H1 (cell line): ENCODE measurements at regions not wholly inside any gene's neighbourhood (a gene's known extent, or its start where the extent isn't known, plus 50 kb on each side); places are given as distances from the start of the nearest gene placed in this dataset.
"Not testable (repeated sequence)": the region's sequence is repeated elsewhere in the genome, so short reads cannot be mapped to it uniquely, and the experiment has no call there.

Source experiments
- CTCF ChIA-PET: fragments of 300-600 bp; sonication (Branson Sonifier 250); formaldehyde crosslinking; loops from one replicate; lab custom pipeline; 2021; ENCODE audit not compliant: partially characterized antibody; lab: Charles Lee
- POLR2A ChIA-PET: fragments of 300-600 bp; sonication (Branson Sonifier 250); formaldehyde crosslinking; loops from one replicate; lab custom pipeline; 2021; ENCODE audit warnings: inconsistent platforms; ENCODE audit not compliant: partially characterized antibody; lab: Charles Lee
- DNase-seq, 2 experiments: peaks; one replicate each; pipeline versions ENCODE4 v3.0.0 to v3.0.0-alpha.2; 2010 to 2022; ENCODE audit warnings: low spot score in 2 of 2, low read depth in 1 of 2, mixed read lengths in 1 of 2
- FAIRE-seq: peaks from 2 replicates; lab custom pipeline; 2011; peaks lifted over from hg19 to GRCh38; lab: Jason Lieb, UNC
- H2AFZ ChIP-seq: 2 replicates; pipeline ENCODE4 v1.8.1; 2012; ENCODE audit warnings: low read length, inconsistent platforms
- H2AK5ac ChIP-seq: 2 replicates; pipeline ENCODE4 v1.6.1; 2013; ENCODE audit warnings: low read depth, low read length
- H2BK120ac ChIP-seq: replicated peaks from 2 replicates; pipeline ENCODE3; 2013; ENCODE audit warnings: low read depth, low read length, inconsistent platforms
- H2BK12ac ChIP-seq: 2 replicates; pipeline ENCODE4 v1.6.1; 2013; ENCODE audit warnings: low read depth, low read length
- H2BK15ac ChIP-seq: 2 replicates; pipeline ENCODE4 v1.6.1; 2013; ENCODE audit warnings: low read length
- H2BK20ac ChIP-seq: 2 replicates; pipeline ENCODE4 v1.6.1; 2013; ENCODE audit warnings: low read length
- H2BK5ac ChIP-seq: 2 replicates; pipeline ENCODE4 v1.6.1; 2013; ENCODE audit warnings: low read depth, low read length
- H3K14ac ChIP-seq: 2 replicates; pipeline ENCODE4 v1.6.1; 2013; ENCODE audit warnings: inconsistent platforms; ENCODE audit not compliant: insufficient read length
- H3K18ac ChIP-seq: 2 replicates; pipeline ENCODE4 v1.6.1; 2013; ENCODE audit warnings: low read length; ENCODE audit errors: extremely low read depth
- H3K23ac ChIP-seq: 2 replicates; pipeline ENCODE4 v1.6.1; 2013; ENCODE audit warnings: inconsistent platforms; ENCODE audit not compliant: insufficient read length
- H3K23me2 ChIP-seq: 2 replicates; pipeline ENCODE4 v1.6.1; 2013; ENCODE audit warnings: low read depth, low read length
- H3K27ac ChIP-seq: 2 replicates; pipeline ENCODE4 v1.6.1; 2011; ENCODE audit warnings: low read depth, low read length, inconsistent platforms
- H3K27me3 ChIP-seq, 4 experiments: replicated peaks in 1 of 4; 1 replicate in 1 of 4; 2 replicates in 3 of 4; pipeline versions ENCODE4 v1.6.1 to v1.8.1; 2011 to 2013; ENCODE audit warnings: low read length in 3 of 4, mild to moderate bottlenecking in 3 of 4, inconsistent platforms in 2 of 4, mixed read lengths in 2 of 4, moderate library complexity in 1 of 4; ENCODE audit not compliant: control insufficient read depth in 3 of 4, insufficient read depth in 3 of 4; ENCODE audit errors: extremely low read depth in 1 of 4
- H3K36me3 ChIP-seq, 4 experiments: 2 replicates each; pipeline versions ENCODE4 v1.6.1 to v1.8.1; 2011 to 2013; ENCODE audit warnings: mild to moderate bottlenecking in 4 of 4, low read length in 3 of 4, moderate library complexity in 2 of 4, control low read depth in 1 of 4, inconsistent platforms in 1 of 4; ENCODE audit not compliant: insufficient read depth in 4 of 4, control insufficient read depth in 2 of 4
- H3K4ac ChIP-seq: replicated peaks from 2 replicates; pipeline ENCODE3; 2013; ENCODE audit warnings: low read length, low read depth, mixed read lengths, inconsistent platforms; ENCODE audit not compliant: insufficient read length
- H3K4me1 ChIP-seq, 4 experiments: replicated peaks in 1 of 4; 1 replicate in 1 of 4; 2 replicates in 3 of 4; pipeline versions ENCODE4 v1.6.1 to v1.8.1; 2011 to 2013; ENCODE audit warnings: low read length in 3 of 4, inconsistent platforms in 2 of 4, mixed read lengths in 1 of 4; ENCODE audit not compliant: insufficient read depth in 4 of 4, control insufficient read depth in 3 of 4
- H3K4me2 ChIP-seq, 2 experiments: 2 replicates each; pipeline versions ENCODE4 v1.6.1 to v1.8.1; 2011 to 2013; ENCODE audit warnings: low read depth in 2 of 2, low read length in 2 of 2, control low read depth in 1 of 2, inconsistent platforms in 1 of 2, mild to moderate bottlenecking in 1 of 2; ENCODE audit not compliant: insufficient read depth in 1 of 2
- H3K4me3 ChIP-seq, 4 experiments: fragments of 200-600, 300-600 bp in 1 of 4; sonication (generic), shearing (Covaris generic), sonication (Bioruptor Twin) in 1 of 4; 2 replicates each; pipeline versions ENCODE4 v1.5.1 to v1.8.1; 2011 to 2016; ENCODE audit warnings: low read length in 4 of 4, low read depth in 3 of 4, control low read depth in 2 of 4, inconsistent platforms in 2 of 4, mild to moderate bottlenecking in 2 of 4, mixed read lengths in 1 of 4, moderate library complexity in 1 of 4; ENCODE audit not compliant: insufficient read depth in 2 of 4; ENCODE audit errors: extremely low read depth in 1 of 4
- H3K56ac ChIP-seq: replicated peaks from 2 replicates; pipeline ENCODE3; 2013; ENCODE audit warnings: low read depth, mild to moderate bottlenecking, mixed read lengths, low read length, inconsistent platforms; ENCODE audit not compliant: insufficient read length
- H3K79me1 ChIP-seq: 2 replicates; pipeline ENCODE4 v1.6.1; 2013; ENCODE audit warnings: low read depth, low read length, control low read depth
- H3K79me2 ChIP-seq, 2 experiments: 2 replicates each; pipeline versions ENCODE4 v1.6.1 to v1.8.1; 2012 to 2013; ENCODE audit warnings: low read length in 2 of 2, mild to moderate bottlenecking in 2 of 2, inconsistent platforms in 1 of 2; ENCODE audit not compliant: insufficient read depth in 2 of 2, control insufficient read depth in 1 of 2
- H3K9ac ChIP-seq, 4 experiments: replicated peaks in 1 of 4; 1 replicate in 1 of 4; 2 replicates in 3 of 4; pipeline versions ENCODE4 v1.6.1 to v1.8.1; 2011 to 2013; ENCODE audit warnings: low read depth in 3 of 4, low read length in 3 of 4, control low read depth in 2 of 4, mild to moderate bottlenecking in 2 of 4, moderate library complexity in 2 of 4, inconsistent platforms in 1 of 4; ENCODE audit errors: extremely low read depth in 1 of 4
- H3K9me3 ChIP-seq, 2 experiments: 2 replicates each; pipeline versions ENCODE4 v1.6.1 to v1.8.1; 2012 to 2013; ENCODE audit warnings: mild to moderate bottlenecking in 2 of 2, moderate library complexity in 2 of 2, control low read depth in 1 of 2, inconsistent platforms in 1 of 2, low read depth in 1 of 2, low read length in 1 of 2, mixed read lengths in 1 of 2; ENCODE audit not compliant: insufficient read depth in 2 of 2
- H4K20me1 ChIP-seq, 2 experiments: replicated peaks in 1 of 2; 2 replicates each; pipeline versions ENCODE3 to v1.8.1; 2011 to 2013; ENCODE audit warnings: inconsistent platforms in 2 of 2, low read length in 2 of 2, mild to moderate bottlenecking in 1 of 2; ENCODE audit not compliant: insufficient read depth in 2 of 2, control insufficient read depth in 1 of 2
- H4K5ac ChIP-seq: 2 replicates; pipeline ENCODE4 v1.6.1; 2013; ENCODE audit warnings: low read length, low read depth, mixed read lengths, inconsistent platforms; ENCODE audit not compliant: insufficient read length
- H4K8ac ChIP-seq: 2 replicates; pipeline ENCODE4 v1.8.0; 2013; ENCODE audit warnings: mild to moderate bottlenecking, moderate library complexity, low read length, inconsistent platforms; ENCODE audit not compliant: insufficient read depth; ENCODE audit errors: extremely low read depth
- H4K91ac ChIP-seq: replicated peaks from 2 replicates; pipeline ENCODE3; 2013; ENCODE audit warnings: low read length, mixed read lengths, inconsistent platforms; ENCODE audit not compliant: insufficient read length
- WGBS, 2 experiments: shearing (Covaris generic) in 1 of 2; methylation state at CpG; one replicate each; pipeline versions ENCODE4 v1.1.6 to v1.1.7; 2013 to 2015; ENCODE audit warnings: low lambda C conversion rate in 2 of 2, mixed read lengths in 2 of 2, inconsistent platforms in 1 of 2, low coverage in 1 of 2, missing lambda C conversion rate in 1 of 2; ENCODE audit not compliant: insufficient replicate concordance in 2 of 2, insufficient coverage in 1 of 2, insufficient read length in 1 of 2; ENCODE audit errors: extremely low coverage in 1 of 2, missing lambda C conversion rate in 1 of 2; 5-methylcytosine and 5-hydroxymethylcytosine counted together

GRCh38 chr18:70689765-70690164 is 400.9 kb downstream of the SOCS6 start:
- H2BK5ac ChIP-seq, H4K91ac ChIP-seq, H3K9ac ChIP-seq, H3K79me1 ChIP-seq, H3K4me1 ChIP-seq, H3K4me3 ChIP-seq, POLR2A ChIA-PET, H4K8ac ChIP-seq, H2BK12ac ChIP-seq, H3K23ac ChIP-seq, H3K23me2 ChIP-seq, H3K27me3 ChIP-seq, H3K18ac ChIP-seq, H3K79me2 ChIP-seq, DNase-seq, H3K36me3 ChIP-seq, H2BK20ac ChIP-seq, H2BK120ac ChIP-seq, FAIRE-seq, H3K27ac ChIP-seq, H3K4ac ChIP-seq, CTCF ChIA-PET, H2AK5ac ChIP-seq, H4K5ac ChIP-seq, H3K56ac ChIP-seq, H4K20me1 ChIP-seq, H3K14ac ChIP-seq, H2BK15ac ChIP-seq, H3K4me2 ChIP-seq, H2AFZ ChIP-seq: not testable (repeated sequence)
- peaks cover 44% of the 10 kb centered on the region in 2 experiments for H3K9me3 ChIP-seq
- whole genome bisulfite sequencing, 2 experiments, result 86% methylated on average over 5 of the region's 5 CpGs; no CpG with 5 or more reads in 1 of the 2 experiments
